AG09309 (cell line): ENCODE measurements at regions not wholly inside any gene's neighbourhood (a gene's known extent, or its start where the extent isn't known, plus 50 kb on each side); places are given as distances from the start of the nearest gene placed in this dataset.
A peak's percentile ranks its signal among the peaks of the same experiment; 100 is the strongest.
"Not testable (repeated sequence)": the region's sequence is repeated elsewhere in the genome, so short reads cannot be mapped to it uniquely, and the experiment has no call there.

Experiments used
- DNase-seq: peaks from one replicate; pipeline ENCODE4 v3.0.0-alpha.2; 2010; ENCODE audit warnings: low read depth
- H3K4me3 ChIP-seq: 2 replicates; pipeline ENCODE4 v1.5.1; 2011; ENCODE audit warnings: mild to moderate bottlenecking, low read depth, low read length, moderate library complexity; ENCODE audit not compliant: control insufficient read depth
- TF ChIP-seq, protein P1 (sequence below): IDR thresholded peaks from 2 replicates; pipeline ENCODE4 v1.5.1; 2011; ENCODE audit warnings: mild to moderate bottlenecking, low read depth, low read length, inconsistent platforms; ENCODE audit not compliant: insufficient read depth, control insufficient read depth; ENCODE audit errors: missing control alignments

DNA sequence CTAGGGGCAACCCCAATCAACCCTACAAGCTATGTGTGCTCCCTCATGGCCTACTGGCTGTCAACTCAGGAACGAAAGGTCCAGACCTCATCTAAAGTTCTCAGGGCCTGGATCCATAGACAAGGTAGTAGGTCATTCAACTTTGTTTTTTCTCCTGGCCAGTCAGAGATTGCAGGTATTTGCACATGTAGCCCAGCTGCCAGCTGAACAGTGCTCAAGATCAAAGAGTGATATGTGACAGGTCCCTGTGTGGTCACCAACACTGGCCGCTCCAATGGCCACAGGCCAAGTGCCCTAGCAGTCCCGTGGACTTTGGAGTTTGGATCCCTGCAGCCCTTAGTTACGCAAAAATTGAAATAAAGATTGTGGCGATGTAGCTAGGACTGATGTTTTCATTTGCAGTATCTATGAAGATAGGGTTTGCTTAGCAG is 60.6 kb upstream of the ATXN1 start:
- TF ChIP-seq, protein P1, sequence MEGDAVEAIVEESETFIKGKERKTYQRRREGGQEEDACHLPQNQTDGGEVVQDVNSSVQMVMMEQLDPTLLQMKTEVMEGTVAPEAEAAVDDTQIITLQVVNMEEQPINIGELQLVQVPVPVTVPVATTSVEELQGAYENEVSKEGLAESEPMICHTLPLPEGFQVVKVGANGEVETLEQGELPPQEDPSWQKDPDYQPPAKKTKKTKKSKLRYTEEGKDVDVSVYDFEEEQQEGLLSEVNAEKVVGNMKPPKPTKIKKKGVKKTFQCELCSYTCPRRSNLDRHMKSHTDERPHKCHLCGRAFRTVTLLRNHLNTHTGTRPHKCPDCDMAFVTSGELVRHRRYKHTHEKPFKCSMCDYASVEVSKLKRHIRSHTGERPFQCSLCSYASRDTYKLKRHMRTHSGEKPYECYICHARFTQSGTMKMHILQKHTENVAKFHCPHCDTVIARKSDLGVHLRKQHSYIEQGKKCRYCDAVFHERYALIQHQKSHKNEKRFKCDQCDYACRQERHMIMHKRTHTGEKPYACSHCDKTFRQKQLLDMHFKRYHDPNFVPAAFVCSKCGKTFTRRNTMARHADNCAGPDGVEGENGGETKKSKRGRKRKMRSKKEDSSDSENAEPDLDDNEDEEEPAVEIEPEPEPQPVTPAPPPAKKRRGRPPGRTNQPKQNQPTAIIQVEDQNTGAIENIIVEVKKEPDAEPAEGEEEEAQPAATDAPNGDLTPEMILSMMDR = no peak
- DNase-seq = no peak
- no peak overlapping the region for H3K4me3 ChIP-seq

DNA sequence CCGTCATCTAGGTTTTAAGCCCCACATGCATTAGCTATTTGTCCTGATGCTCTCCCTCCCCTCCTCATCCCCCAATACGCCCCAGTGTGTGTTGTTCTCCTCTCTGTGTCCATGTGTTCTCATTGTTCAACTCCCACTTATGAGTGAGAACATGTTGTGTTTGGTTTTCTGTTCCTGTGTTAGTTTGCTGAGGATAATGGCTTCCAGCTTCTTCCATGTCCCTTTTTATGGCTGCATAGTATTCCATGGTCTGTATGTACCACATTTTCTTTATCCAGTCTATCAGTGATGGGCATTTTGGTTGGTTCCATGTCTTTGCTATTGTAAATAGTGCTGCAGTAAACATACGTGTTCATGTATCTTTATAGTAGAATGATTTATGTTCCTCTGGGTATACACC is 59.0 kb upstream of the ATXN1 start:
- H3K4me3 ChIP-seq, DNase-seq: not testable (repeated sequence)

DNA sequence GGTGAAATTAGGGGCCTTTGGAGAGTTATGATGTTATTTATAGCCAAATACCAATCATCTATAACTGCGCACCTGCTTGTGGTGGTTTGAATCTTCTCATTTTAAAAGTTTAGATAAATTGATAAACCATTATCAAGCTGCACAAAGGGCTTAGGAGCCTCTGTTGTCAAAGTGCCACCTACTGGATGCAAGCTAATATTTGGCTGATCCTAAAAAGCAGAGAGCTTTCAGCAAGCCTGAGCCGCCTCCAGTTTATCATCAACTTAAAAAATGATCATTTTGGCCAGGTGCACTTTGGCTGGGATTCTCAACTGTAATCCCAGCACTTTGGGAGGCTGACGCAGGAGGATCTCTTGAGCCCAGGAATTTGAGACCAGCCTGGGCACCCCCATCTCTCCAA is 58.5 kb upstream of the ATXN1 start:
- H3K4me3 ChIP-seq = no peak overlapping the region
- TF ChIP-seq, protein P1 = peak; percentile 44
- DNase-seq = no peak

DNA sequence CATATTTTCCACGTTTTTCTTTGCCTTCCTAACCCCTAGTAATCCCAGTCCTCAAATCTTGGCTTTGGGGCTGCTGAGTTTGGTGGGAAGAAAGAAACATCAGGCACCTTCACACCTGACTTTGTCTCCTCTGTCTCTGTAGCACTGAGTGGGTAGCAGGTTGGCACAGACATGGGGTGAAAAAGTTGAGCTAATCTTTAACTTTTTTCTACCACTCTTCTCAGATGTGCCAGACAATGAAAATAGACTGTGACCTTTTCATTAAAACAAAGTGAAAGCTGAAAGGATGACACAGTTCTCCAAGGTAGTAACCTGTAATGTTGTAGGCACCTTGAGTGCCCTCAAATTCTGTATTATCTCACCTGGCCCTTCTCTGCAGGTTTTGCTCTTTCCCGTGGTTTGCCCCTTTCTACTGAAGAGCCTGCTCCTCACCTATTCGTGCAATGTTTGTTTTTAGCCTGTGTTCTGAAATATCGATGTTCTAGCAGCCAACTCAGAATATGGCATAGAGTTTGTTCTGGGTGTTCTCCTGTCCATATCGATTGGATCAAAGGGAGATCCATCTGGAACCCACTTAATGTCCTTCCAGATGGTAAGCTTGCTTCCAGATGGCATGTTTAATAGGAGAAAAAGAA is 57.8 kb upstream of the ATXN1 start:
- DNase-seq = no peak
- TF ChIP-seq, protein P1 = no peak
- H3K4me3 ChIP-seq = no peak overlapping the region

DNA sequence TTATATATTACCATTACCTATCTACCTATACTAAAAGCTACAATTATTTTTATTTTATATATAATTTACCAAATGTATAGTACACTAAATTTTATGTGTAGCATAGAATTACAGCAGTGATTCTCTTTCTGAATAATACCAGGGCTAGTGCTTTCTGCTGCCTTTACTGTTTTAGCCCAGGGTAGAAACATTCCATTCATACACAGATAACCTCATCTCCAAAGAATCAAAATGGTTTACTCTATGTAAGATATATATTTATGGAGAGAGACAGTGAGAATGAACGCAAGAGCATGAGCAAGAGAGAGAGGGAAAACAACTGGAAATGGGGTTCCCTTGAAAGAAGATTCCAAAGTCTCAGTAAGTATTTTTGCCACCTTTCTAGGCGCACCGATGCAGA is 56.3 kb upstream of the ATXN1 start:
- TF ChIP-seq, protein P1 = no peak
- no peak overlapping the region for H3K4me3 ChIP-seq
- DNase-seq = no peak

DNA sequence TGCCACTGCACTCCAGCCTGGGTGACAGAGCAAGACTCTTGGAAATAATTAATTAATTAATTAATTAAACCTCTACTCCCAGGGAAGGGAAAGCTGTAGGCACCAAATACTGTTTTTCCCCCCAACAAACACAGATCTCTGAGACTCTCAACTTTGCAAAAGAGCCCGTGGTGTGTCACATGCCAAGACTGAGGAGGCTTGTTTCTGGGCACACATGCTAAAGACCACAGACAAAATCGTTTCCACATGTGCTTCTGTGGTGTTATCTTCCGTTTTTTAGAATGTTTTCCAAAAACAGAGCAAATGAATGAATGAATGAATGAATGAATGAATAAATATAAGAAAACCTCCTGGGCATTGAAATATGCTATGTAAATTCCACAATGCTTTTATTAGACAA is 55.6 kb upstream of the ATXN1 start:
- no peak overlapping the region for H3K4me3 ChIP-seq
- DNase-seq = no peak
- TF ChIP-seq, protein P1 = no peak

DNA sequence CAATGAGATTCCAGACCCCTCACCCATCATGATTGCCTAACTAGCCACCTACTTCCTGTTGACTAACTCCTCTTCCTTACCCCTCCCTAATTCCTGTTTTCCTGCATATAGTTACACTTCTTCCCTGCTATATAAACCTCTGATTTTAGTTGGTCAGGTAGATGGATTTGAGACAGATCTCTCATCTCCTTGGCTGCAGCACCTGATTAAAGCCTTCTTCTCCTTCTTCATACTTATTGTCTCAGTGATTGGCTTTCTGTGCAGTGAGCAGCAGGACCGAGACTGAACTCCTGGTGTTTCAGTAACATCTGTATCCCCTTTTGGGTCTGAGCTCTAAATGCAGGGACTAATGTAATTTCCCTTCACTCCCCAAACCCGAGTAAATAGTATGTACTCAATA is 51.7 kb upstream of the ATXN1 start:
- DNase-seq = no peak
- TF ChIP-seq, protein P1 = no peak
- H3K4me3 ChIP-seq = no peak overlapping the region
